Kidney (tissue), 13 donors: ENCODE measurements at regions not wholly inside any gene's neighbourhood (a gene's known extent, or its start where the extent isn't known, plus 50 kb on each side); places are given as distances from the start of the nearest gene placed in this dataset.

ENCODE experiments used
- DNase-seq, 5 donors: peaks; one replicate each; pipeline ENCODE4 v3.0.0-alpha.2; 2013 to 2020
- FAIRE-seq: peaks from 2 replicates; lab custom pipeline; 2012; peaks lifted over from hg19 to GRCh38; lab: Jason Lieb, UNC
- H3K27ac ChIP-seq, 2 donors: one replicate each; pipeline ENCODE4 v1.7.0; 2013; ENCODE audit warnings: low read depth in 2 of 2, low read length in 2 of 2, inconsistent platforms in 1 of 2
- H3K27me3 ChIP-seq: one replicate; pipeline ENCODE4 v1.7.1; 2013; ENCODE audit warnings: low read length, inconsistent platforms; ENCODE audit not compliant: control insufficient read depth, insufficient read depth
- H3K36me3 ChIP-seq, 3 donors: one replicate each; pipeline versions ENCODE4 v1.7.0 to v1.7.1; 2013; ENCODE audit warnings: low read length in 3 of 3, control low read depth in 1 of 3, inconsistent platforms in 1 of 3; ENCODE audit not compliant: insufficient read depth in 3 of 3, control insufficient read depth in 2 of 3
- H3K4me1 ChIP-seq, 3 donors: one replicate each; pipeline versions ENCODE4 v1.7.0 to v1.7.1; 2013; ENCODE audit warnings: low read length in 3 of 3, inconsistent platforms in 1 of 3, low read depth in 1 of 3; ENCODE audit not compliant: control insufficient read depth in 2 of 3, insufficient read depth in 2 of 3
- H3K4me3 ChIP-seq, 3 donors: one replicate each; pipeline versions ENCODE4 v1.7.0 to v1.8.1; 2013; ENCODE audit warnings: low read length in 3 of 3, control low read depth in 1 of 3, inconsistent platforms in 1 of 3
- H3K9ac ChIP-seq, 3 donors: one replicate each; pipeline versions ENCODE4 v1.7.0 to v1.7.1; 2013; ENCODE audit warnings: low read length in 3 of 3, control low read depth in 1 of 3, inconsistent platforms in 1 of 3
- H3K9me3 ChIP-seq, 3 donors: one replicate each; pipeline versions ENCODE4 v1.7.0 to v1.7.1; 2013; ENCODE audit warnings: low read length in 3 of 3, control low read depth in 1 of 3, inconsistent platforms in 1 of 3; ENCODE audit not compliant: control insufficient read depth in 2 of 3, insufficient read depth in 1 of 3
- CTCF ChIP-seq: IDR thresholded peaks from 3 replicates; pipeline ENCODE4 v1.5.1; 2012; ENCODE audit warnings: mild to moderate bottlenecking, moderate library complexity, borderline replicate concordance; ENCODE audit not compliant: insufficient read depth; ENCODE audit errors: extremely low read depth
- intact Hi-C: fragments of 100-400 bp; cut with DNase I; formaldehyde crosslinking; loops from one replicate; pipeline ENCODE4 v1.11.1; 2022
- donor health status: control.
- donor health status: control.
- donor health status: control.
- donor health status: control.
- donor health status: control.
- donor health status: DM: yes; HTN: yes; CAD: no.
- donor health status: Normal renal cell carcinoma (clear cell type).

GRCh38 chr5:1640421-1640881 lies 116.7 kb upstream of the LPCAT1 start:
- Histone ChIP-seq H3K4me1 (peaks cover 0 to 5% (median 4%) of the 10 kb centered on the region in 3 donors), H3K4me3 (no peak overlapping the region), H3K27ac (no peak overlapping the region), H3K36me3 (no peaks in the 10 kb centered on the region), H3K9ac (no peak overlapping the region), H3K27me3 (peaks cover 9% of the 10 kb centered on the region), H3K9me3 (no peaks in the 10 kb centered on the region)
- intact Hi-C loops, result no loop called here
- no peak for TF ChIP-seq CTCF
- no peak for DNase-seq
- no peak for FAIRE-seq

- H3K9me3 ChIP-seq, result no peaks in the 10 kb centered on the region
- H3K36me3 ChIP-seq, result no peaks in the 10 kb centered on the region
- intact Hi-C loops, result no loop called here
- no peak overlapping the region for H3K9ac ChIP-seq
- no peak for TF ChIP-seq CTCF
- H3K27me3 ChIP-seq, result peaks cover 9% of the 10 kb centered on the region
- peaks cover 0 to under 1% (median 0%) of the 10 kb centered on the region in 3 donors for H3K4me1 ChIP-seq
- DNase-seq (no peak), FAIRE-seq (no peak)
- no peak overlapping the region for H3K27ac ChIP-seq
- no peak overlapping the region for H3K4me3 ChIP-seq
Measured at GRCh38 chr5:1639757-1640156, 116.0 kb upstream of the LPCAT1 start.

GRCh38 chr5:1638658-1639400 lies 115.1 kb upstream of the LPCAT1 start:
- no peaks in the 10 kb centered on the region for H3K9me3 ChIP-seq
- no peak overlapping the region for H3K27ac ChIP-seq
- peaks cover 5% of the 10 kb centered on the region for H3K27me3 ChIP-seq
- no peak for TF ChIP-seq CTCF
- H3K4me3 ChIP-seq, result no peak overlapping the region
- H3K36me3 ChIP-seq, result no peaks in the 10 kb centered on the region
- DNase-seq, result peak in 4 of 5 donors; percentile 42 to 69 (median 48)
- FAIRE-seq, result no peak
- no peak overlapping the region for H3K9ac ChIP-seq
- H3K4me1 ChIP-seq, result no peaks in the 10 kb centered on the region
- intact Hi-C loops, result no loop called here
